NCI-H2227 treated with DMSO at 0.1 percent for 48 hours (cell line): ENCODE measurements at regions not wholly inside any gene's neighbourhood (a gene's known extent, or its start where the extent isn't known, plus 50 kb on each side); places are given as distances from the start of the nearest gene placed in this dataset.

Experiments used
- DNase-seq: peaks from one replicate; lab custom pipeline; 2025; lab: John Stamatoyannopoulos, UW

DNA sequence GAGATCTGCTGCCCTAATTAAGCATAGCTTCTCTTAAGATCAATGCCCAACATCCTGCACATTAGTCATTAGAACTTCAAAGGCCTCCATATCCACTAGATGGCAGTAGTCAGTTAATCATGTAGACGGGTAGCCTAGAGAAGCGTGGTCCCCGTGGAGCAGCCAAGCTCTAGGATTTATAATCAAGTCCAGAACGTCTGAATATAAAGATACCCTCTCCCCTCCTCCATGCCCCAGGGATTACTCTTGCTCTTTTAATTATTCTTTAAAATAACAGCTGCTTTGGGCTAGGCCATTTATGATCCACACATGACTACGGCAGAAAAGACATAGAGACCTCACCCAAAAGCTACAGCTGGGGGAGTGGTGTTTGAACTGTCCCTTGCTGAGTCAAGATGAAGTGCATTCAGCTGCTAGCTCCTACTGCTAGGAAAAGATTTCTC lies 327.6 kb upstream of the PLET1 start:
- DNase-seq, result peak; percentile 55

DNA sequence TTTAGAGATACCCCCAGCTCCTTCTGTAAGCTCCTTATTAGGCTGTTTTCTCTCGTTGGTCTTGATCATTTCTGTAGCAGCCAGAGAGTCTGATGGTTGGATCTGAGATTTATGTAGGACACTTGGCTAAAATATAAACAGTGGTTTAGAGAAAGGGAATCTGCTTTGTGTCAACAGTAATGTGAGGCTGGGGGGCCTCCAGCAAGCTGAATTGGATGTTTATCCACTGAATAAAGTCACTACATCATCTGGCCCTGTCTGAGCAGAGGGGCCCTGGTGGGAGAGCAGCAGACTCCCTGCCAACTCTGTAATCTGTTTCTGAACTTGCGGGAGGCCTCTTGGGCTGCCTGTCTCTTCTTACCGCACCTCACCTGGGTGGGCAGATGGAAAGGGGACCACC lies 328.5 kb upstream of the PLET1 start:
- DNase-seq, result no peak

DNA sequence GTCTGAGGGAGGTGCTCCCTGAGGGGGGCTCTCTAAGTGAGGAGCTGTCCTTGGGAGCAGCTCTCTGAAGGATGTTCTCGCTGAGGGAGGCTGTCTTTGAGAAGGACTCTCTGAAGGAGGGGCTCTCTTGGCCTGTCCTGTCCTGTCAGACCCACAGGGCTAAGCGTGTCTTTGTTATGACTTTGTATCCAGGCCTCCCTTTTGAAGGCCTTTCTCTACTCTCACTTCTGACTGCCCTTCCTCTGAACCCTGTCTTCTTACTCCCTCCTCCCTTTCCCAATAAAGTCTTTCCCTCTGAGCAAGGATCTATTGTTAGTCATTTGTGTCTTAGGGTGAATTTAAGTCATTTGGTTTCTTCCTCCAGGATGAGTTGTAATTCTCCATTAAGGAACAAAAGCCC lies 330.1 kb upstream of the PLET1 start:
- no peak for DNase-seq

DNA sequence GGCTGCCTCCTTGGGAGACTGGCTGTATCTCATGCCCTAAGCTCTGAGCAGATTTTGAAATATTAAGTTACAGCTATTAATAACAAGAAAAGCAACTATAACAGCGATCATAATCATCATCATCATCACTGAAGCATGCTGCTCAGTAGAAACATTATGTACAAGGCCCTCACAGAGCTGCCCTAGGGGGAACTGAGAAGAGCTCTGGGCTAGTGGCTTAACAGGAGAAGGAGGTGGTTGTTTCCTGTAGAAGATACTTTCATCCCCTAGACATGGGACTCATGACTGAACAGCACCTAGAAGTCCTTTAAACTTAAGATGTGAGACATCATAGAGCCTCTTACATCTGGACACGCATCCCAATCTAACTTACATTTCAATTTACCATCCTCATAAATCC lies 332.8 kb upstream of the PLET1 start:
- DNase-seq, result no peak

DNA sequence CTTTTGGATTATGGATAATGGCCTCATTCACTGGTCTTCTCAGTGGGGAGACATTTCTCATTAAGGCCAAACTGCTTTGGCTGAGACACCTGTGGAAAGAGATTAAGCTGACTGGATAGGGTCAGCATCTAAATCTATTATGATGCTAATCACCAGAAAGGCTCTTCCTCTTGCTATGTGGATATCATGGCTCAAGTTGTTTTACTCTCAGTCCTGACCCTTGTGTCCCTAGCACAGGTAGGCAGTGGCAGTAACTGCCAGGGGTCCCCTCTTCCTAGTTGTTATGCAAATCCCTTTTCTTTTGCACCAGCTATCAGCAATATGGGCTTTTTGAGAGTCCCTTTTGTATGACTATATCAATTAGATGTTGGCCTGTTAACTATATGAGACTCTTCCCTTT lies 335.7 kb upstream of the PLET1 start:
- no peak for DNase-seq

DNA sequence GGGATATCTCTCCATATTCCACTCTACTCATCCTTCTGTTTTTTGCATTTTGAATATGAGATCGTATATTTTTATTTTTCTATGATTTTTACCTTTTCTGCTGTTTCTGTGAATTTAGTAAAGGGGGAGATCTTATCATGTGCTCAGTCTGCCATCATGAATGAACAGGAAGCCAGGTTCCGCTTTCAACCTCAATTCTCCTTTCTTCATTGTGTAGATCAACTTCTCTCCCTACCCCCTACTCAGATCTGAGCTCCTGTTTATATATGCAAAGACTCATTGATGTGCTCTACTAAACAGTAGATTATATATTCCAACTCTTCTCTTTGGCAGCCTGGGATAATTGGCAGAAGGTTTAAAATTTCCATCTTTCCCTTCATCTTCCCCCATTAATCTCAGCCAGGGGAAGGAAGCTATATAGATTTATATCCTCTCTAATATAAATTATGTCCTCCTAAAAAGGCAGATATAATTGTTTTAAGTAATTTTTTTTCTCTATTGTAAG lies 336.7 kb upstream of the PLET1 start:
- DNase-seq, result no peak

DNA sequence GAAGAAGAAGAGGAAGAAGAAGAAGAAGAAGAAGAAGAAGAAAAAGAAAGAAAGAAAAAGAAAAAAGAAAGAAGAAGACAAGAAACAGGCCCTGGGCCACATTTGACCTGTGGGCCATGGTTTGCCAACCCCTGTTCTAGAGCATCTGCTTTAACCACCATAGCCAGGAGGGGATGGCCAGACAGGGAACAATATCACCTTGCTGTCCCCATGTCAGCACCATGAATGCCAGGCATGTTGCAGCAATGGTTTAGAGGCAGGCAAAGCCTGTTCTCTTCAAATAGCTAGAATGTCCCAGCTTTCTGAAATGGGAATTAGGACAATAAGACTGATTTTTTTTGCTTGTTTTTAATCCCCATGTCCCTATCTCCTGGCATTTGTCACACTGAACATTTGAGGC lies 338.6 kb upstream of the PLET1 start:
- DNase-seq, result no peak

DNA sequence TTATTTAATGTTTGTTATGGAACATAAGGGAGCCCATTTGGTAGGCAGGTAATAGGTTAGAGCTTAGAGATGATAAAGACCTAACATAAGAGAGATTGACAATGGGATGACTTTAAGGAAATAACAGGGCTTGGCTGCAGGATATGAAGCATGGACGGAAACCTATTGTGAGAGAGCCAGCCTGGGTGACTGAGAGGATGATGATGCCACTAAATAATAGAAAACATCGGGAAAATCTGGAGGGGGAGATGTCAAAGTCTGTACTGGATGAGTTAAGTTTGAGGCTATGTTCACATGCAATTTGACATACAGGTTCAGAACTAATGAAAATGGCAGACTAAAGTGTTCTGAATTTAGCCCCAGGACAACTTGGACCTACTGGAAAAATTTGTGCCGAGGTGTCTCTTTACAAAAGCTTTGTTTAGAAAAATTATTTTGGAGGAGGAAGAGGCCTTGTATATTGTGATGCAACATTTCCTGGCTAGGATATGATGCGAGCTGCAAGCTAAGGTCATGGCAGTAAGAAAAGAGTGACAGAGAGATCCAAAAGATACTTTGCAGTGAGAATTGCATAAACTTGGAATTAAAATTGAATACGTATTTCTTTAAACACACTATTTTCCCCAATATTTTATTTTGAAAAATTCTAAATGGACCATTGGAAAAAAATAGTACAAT lies 339.3 kb upstream of the PLET1 start:
- DNase-seq, result no peak

DNA sequence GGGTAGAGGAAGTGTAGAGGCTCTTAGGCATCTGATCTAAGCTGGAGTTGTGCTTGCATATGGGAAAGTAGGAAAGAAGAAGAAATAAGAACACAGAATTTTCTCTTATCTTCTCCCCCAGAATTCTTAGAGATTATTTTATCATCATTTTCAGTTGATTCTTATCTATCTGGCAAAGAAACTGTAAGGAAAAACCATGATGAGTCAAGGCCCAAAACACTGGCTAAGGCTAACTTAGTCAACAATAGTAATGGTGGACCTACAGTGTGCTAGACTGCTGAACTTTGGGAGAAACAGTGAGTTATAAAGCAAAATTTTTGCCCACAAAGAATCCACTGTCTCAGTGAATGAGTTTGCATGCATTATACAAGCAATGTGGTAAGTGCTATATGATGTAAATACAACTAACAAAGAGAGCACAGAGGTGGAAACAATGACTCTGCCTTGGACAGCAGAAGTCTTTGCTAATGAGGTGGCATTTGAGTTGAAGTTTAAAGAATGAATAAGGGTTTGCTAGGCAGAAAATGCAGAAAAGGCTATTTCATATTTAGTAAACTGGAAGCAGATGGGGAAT lies 344.5 kb upstream of the PLET1 start:
- DNase-seq, result no peak

DNA sequence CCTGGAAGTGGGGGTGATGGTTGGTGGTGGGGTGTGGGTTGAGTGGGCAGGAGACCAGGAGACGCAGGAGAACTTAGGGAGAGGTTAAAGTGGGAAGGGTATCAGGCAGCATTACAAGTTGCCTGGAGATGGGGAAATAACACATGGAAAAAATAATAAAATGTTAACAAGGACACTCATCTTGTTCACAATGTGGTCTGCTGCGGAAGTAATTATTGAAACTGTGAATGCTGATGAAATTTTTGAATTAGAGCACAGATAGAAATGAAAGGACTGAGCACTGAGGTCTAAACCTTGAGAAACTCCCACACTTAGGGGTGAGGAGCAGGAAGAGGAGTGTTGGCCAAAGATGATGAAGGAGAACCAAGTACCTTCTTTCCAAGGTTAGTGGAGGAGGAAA lies 346.0 kb upstream of the PLET1 start:
- DNase-seq, result no peak

DNA sequence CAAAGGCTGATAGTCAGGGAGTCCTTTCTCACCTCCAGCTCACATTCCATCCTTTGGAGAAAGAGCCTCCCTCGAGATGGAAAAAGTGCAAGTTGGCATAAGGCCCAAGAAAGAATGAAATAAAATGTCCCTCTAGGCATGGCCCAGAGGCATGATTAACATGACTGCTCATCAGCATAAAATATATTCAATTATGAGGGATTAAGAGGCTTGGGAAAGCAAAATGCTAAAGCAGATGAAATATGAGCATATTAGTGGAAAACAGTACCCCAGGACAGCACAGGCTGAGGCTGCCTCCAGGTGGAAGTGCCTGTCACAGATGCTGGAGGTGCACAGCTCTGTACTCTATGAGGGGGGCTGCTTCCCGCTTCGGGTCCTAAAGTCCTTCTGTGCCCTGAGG lies 347.8 kb upstream of the PLET1 start:
- DNase-seq, result no peak

DNA sequence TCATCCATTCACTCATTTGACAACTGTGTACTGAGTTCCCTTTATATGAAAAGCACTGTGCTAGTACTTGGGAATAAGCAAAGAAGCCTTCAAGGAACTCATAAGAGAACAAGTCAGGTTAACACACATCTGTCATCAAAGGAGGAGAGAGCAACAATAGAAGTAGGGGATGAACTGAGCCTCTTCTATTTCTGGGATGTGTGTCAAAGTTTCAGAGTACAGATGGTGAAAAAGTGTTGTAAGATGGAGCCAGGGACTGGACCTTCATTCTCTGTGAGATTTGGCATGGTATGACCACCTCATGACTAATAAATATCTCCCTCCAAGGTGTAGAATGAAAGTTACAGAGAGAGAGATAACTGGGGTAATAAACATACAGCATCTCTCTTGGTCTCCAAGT lies 349.8 kb upstream of the PLET1 start:
- no peak for DNase-seq

DNA sequence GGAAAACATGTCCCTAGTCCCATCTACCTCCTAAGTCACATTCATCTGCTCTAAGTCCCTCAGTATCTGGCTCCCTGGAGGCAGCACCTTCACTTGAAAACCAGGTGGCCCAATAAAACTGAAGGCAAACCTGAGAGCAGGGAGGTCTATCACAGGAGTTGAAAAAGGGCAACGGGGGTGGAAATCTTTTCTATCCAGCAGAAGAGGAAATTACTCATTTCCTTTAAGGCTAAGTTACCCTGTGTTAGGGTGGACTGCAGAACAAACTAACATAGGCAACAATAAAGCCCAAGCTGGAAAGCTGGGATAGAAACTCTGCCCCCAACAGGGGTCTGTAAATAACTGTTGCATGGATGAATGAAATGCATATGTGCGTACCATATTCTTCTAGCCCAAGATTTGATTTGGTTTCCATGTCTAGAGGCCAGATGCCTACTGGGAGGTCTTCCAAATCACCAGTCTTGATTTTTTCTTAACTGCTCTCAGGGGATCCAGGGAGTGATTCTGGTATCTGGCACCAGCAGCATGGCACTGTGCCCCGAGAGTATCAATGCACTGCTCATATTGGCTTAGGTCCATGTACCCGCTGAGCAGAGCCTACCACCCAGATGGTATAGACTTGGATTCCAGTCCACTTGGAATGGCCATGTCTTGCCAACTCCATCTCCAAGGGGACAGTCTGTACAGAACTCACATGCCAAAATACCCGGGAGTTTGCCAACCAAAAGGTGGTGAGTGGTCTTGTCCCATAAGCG lies 350.0 kb upstream of the NCAM1 start:
- no peak for DNase-seq

DNA sequence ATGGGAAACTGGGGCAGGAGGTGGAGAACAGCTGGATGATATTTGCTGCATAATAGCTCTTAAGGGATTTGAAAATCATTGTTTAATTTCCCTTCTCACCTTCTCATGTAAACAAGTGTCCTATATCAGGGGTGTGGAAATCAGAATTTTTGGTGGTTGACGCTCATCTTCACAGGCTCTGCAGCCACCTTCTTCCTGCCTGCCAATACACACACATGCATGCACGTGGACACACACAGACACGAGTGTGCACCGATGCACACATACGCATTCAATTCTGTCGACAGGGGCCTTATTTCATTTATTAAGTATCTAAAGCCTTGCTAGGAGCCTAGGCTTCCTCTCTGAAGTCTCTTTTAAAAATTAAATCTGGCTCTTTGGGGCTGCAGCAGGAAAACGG lies 349.4 kb upstream of the NCAM1 start:
- DNase-seq, result no peak

DNA sequence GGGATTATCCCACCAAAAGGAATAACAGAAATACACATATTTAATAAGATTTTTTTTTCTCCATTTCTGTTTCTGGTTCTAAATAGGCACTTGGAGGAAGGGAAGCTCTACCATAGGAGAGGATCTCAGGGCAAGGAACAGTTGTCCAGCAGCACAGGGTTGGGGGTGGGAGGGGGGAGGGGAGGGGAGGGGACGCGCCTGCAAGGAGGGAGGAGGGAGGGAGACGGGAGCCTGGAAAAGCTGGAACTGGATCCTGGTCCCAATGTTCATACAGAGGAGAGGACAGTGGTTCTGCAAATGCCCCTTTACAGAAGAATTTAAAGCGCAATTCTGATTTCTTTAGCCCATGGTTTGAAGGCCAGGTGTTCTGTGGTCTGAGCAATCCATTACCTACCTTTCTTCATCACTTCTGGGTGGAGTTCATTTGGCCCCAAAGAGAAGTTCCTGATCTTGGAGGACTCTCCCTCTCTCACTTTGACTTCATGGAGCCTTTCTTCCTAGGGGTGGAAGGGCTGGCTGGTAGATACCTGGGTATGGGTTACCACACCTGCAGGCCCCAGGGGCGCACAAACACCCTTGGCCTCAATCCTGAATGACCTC lies 348.9 kb upstream of the NCAM1 start:
- peak; percentile 4 for DNase-seq

DNA sequence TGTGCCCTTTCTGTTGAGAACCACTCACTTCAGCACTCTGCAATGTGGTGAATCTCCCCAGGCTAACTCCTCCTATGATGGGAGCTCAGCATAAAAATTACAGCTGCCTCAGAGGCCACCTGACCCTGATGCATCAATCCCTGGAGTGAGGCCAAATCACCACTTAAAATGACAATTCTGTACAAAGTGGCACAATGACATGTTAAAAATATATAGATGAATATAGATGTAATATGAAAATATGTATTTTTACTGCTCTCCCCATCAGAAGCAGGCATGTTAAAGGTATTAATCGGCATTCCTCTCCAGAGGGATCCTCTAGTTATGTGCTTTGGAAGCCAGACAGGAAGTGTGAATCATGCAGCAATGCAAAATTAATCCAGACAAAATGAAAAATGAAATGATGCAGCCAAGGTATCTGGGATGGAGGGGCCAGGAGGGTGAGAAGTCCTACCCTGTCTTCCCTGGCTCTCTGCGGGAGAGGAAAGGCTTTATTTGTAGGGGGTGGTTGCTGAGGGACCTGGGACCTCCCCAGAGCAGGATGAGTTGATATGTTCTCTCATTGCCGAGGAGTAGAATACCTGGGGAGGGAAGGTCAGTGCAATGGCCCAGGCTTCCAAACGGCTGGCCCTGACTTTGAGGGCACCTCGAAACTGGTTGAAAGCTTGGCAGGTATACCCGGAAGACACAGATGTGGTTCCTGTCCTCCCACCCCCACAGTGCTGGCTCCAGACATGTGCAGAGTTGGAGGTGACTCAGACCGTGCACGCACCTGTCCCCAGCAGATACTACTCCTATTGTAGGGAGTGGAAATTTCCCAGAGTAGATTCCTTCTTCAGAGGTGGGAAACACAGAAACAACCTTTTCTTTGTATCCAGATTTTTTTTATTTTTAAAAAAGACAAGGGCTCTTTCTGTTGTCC lies 347.9 kb upstream of the NCAM1 start:
- DNase-seq, result peak; percentile 67

DNA sequence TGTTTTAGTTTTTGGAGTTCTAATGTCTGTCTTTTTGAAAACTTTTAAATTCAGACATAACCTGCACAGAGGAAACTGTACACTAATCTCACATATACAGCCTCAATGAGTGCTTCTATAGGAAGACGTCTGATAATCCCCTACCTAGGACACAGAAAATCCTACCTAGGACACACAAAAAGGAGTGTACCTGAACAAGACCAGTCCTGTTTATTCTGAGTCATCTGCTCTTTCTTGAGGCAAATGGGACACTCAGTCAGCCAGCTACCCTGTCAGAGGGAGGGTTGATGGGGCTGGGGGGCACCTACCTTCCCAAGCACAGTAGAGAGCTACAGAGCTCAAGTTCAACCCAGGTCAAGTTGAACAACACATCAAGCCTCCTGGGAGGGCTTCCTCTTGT lies 346.6 kb upstream of the NCAM1 start:
- no peak for DNase-seq

DNA sequence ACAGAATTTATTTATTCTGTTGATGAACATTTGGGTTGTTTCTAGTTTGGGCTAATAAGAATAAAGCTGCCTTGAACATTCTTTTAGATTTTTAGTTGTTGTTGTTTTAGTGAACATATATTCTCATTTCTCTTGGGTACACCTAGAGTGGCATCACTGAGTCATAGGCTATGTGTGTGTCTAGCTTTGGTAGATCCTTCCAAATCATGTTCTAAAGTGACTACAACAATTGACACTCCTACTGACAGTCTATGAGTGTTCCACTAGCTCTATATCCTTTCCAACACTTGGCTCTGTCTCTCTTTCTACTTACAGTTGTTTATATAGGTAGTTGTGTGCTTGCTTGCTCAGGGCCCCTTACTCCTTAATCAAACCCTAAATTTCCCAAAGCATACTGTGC lies 346.0 kb upstream of the NCAM1 start:
- no peak for DNase-seq

DNA sequence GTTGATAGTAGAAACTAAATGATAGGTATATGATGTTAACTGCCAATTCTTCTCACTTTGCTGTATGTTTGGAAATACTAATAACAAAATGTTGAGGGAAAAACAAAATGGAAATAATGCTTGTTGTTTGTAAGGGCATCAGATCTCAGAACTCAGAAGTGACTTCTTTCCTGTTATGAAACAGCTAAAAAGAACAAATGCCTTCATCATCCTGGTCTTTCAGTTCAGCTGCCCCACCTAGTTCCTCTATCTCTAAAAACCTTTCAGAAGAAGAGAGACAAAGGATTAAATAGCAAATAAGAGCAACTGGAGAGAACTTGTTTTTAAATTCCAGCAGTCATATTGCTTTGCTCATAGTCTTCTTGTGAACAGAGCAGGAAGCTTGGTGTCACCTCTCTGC lies 345.3 kb upstream of the NCAM1 start:
- no peak for DNase-seq

DNA sequence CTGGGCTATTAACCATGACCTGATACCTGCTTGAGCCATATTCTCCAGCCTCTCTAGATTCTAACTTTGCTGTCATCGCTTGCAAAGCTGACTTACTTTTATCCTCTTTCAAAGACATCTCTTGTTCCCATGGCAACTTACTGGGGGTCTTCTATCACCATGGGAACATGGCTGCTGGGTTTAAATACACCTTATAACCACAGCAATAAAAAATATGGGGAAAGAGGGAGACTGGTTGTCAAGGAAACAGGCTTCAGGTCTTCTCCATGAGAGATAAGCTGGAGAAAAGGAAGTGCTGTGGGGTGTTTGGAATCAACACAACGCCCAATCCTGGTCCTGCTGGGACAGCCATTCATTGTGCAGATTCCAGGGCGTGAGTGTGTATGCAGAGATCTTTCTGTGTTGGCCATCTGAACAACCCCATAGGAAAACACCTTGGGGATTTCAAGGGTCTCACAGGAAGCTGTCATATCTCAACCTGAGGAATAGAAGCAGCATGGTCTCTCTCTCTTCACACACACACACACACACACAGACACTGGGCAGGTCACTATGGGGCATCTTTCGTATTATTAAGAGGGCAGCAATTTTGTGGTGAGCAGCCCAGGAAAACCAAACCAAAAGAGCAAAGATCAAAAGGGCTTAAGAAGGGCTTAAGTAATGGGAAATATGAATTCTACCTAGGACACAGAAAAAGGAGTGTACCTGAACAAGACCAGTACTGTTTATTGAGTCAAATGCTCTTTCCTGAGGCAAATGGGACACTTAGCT lies 344.7 kb upstream of the NCAM1 start:
- DNase-seq, result no peak

DNA sequence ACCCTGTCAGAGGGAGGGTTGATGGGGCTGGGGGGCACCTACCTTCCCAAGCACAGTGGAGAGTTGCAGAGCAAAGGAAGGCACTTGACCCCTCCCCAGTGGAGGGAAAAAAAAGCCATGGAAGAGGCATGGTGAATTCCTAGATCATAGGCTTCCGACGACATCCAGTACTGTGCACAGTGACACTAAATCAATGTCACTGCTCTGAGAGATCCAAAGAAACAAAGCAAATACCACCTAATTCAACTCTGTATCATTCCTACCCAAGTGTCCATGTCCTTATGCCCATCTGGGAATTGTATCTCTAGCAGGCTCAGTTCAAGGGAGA lies 344.2 kb upstream of the NCAM1 start:
- DNase-seq, result no peak
